WI38 (cell line): ENCODE measurements at regions not wholly inside any gene's neighbourhood (a gene's known extent, or its start where the extent isn't known, plus 50 kb on each side); places are given as distances from the start of the nearest gene placed in this dataset.

ENCODE experiments used
- H3K4me3 ChIP-seq: 2 replicates; pipeline ENCODE4 v1.5.1; 2011; ENCODE audit warnings: low read depth, mild to moderate bottlenecking, control low read depth, low read length
- CTCF ChIP-seq: IDR thresholded peaks from 2 replicates; pipeline ENCODE4 v1.5.1; 2012; ENCODE audit warnings: low read depth, mild to moderate bottlenecking, control low read depth, low read length

- no peak overlapping the region for H3K4me3 ChIP-seq
- TF ChIP-seq CTCF: no peak
These were observed 396.2 kb downstream of the HTR7 start for GRCh38 chr10:90461437-90462155.

- no peak for TF ChIP-seq CTCF
These were observed 394.9 kb downstream of the HTR7 start for GRCh38 chr10:90462749-90463470.

GRCh38 chr10:90464329-90464728 lies 393.5 kb downstream of the HTR7 start:
- no peak overlapping the region for H3K4me3 ChIP-seq
- no peak for TF ChIP-seq CTCF

More at GRCh38 chr10:90462749-90463470, 394.9 kb downstream of the HTR7 start:
- no peak overlapping the region for H3K4me3 ChIP-seq

- no peak for TF ChIP-seq CTCF
- no peak overlapping the region for H3K4me3 ChIP-seq
These were observed 386.9 kb downstream of the HTR7 start for GRCh38 chr10:90470966-90471365.

GRCh38 chr10:90480466-90480865 lies 377.4 kb downstream of the HTR7 start:
- TF ChIP-seq CTCF: no peak
- no peak overlapping the region for H3K4me3 ChIP-seq

GRCh38 chr10:90481326-90481923 lies 376.4 kb downstream of the HTR7 start:
- TF ChIP-seq CTCF: no peak
- no peak overlapping the region for H3K4me3 ChIP-seq

GRCh38 chr10:90484518-90484917 lies 373.3 kb downstream of the HTR7 start:
- H3K4me3 ChIP-seq: no peak overlapping the region
- TF ChIP-seq CTCF: no peak
